T1000 (cell line): ENCODE measurements at regions not wholly inside any gene's neighbourhood (a gene's known extent, or its start where the extent isn't known, plus 50 kb on each side); places are given as distances from the start of the nearest gene placed in this dataset.
"Not testable (repeated sequence)": the region's sequence is repeated elsewhere in the genome, so short reads cannot be mapped to it uniquely, and the experiment has no call there.

Experiments used
- DNase-seq: peaks from one replicate; lab custom pipeline; 2025; ENCODE audit warnings: mixed read lengths; lab: John Stamatoyannopoulos, UW

GRCh38 chr5:66413931-66414330 lies 182.3 kb upstream of the MAST4 start:
- no peak for DNase-seq

GRCh38 chr5:66415208-66415607 lies 181.0 kb upstream of the MAST4 start:
- DNase-seq, result no peak

GRCh38 chr5:66416698-66417097 lies 179.5 kb upstream of the MAST4 start:
- no peak for DNase-seq

DNA sequence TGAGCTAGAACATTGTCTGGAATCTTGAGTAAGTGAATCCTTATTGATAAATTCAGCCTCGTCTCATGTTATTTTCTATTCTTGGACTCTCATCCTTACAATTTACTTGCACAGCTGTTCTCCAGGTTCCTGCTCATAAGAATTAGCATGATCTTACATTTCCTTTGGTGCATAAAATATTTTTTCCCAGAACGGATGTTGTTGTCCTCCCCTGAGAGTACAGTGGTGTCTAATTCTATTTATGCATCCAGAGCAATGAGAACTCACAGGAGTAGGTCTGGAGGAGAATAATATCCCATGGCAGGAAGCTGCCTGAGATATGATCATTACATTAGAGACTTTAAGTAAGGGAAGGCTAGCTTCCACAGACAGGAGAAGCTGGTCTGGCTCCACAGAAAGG lies 178.4 kb upstream of the MAST4 start:
- no peak for DNase-seq

DNA sequence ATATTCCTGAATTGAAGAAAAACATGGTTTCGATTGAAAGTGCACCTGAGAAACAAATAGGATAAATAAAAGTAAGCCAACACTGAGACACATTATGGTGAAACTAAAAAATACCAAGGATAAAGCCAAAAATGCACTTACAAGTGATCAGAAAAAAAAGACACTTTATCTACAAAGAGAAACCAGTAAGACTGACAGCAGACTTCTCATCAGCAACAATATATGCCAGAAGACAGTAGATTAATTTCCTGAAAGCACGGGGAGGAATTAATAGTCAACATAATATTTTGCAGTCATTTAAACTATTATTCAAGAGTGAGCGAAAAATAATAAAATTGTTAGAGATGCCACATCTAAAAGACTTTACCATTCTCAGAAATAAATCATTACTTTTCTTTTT lies 172.7 kb upstream of the MAST4 start:
- no peak for DNase-seq

DNA sequence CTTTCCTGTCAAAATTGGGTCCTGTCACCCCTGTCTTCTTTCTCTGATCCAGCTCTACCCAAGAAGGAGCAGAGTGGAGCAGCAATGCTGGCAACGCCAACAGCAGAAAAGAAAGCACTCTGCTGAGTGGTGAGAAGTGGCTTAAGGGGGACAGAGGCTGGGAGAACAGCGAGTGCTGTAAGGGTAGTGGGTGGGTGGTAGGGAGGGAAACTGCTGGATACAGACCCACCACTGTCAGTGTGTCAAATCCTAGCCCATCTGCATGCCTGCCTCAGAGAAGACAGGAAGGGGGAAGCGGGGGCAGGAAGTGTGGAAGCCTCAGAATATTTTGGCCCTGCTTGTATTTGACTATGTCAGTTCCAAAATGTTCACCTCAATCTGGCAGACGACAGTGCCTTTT lies 170.4 kb upstream of the MAST4 start:
- no peak for DNase-seq

DNA sequence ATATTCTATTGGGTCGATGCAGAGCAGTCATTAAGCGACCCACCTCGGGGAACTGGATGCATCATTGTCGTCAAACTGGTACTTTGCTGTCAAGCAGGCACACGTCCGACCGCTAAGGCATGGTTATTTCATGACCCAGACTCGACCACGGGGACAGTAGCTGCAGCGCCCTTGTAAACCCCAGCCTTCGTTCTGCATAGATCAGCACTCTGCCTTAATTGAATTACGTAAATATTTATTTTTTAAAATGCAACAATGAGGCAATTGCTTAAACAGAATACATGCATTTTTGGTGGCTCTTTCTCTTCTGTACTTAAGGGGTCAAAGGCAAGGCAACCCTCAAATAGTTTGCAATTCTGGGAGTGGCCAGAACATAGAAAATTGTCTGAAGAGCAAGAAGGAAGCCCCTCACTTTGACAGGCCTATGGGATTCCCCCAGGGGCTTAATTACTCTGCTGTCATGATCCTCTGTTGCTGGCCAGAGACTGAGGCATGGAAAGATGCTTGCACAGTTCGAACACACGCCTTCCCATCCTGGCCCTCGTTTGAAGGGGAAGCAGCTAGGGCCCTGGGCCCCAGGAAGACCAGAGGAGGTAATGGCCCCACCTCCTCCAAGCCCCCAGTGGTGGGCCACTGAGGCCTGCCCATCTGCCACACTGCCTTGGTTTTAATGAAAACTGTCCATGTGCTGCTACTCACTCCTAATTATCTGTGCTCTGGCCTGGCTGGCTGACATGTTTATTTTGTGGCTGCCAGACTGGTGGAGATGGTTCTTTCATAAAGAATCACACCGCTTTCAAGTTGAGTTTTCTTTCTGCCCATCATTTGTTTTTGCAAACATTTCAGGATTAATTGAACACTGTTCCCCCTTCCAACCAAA lies 169.7 kb upstream of the MAST4 start:
- DNase-seq, result no peak

DNA sequence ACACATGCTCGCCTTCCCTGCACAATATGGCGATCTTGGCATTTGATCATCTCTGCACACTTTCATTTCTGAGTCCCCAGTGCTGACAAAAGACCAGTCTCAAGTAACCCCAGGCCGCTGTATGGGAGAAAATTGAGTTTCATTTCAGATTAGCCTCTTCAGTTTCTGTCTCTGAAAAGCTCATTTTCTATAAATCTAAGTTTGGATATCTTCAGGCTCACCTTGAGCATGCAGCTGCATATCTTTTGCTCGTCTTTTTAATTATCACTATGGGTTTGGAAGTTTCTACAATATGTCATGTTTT lies 169.1 kb upstream of the MAST4 start:
- DNase-seq, result no peak

GRCh38 chr5:66436721-66437120 lies 159.5 kb upstream of the MAST4 start:
- no peak for DNase-seq

DNA sequence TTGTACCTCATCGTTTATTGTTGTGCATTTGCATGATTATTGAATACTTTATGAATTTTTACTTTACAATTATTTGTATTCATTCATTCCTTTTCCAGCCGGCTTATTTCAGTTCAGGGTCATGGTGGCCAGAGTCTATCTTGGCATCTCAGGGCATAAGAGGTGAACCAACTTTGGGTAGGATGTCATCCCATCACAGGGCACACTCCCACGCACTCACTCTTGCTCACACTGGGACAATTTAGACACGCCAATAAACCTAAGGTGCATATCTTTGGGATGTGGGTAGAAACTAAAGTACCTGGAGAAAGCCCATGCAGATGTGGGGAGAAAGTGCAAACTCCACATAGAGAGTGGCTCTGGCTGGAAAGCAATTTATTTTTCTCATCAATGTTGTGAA lies 158.1 kb upstream of the MAST4 start:
- no peak for DNase-seq

- DNase-seq, result no peak
Measured at GRCh38 chr5:66438696-66439095, 157.5 kb upstream of the MAST4 start.

- no peak for DNase-seq
Measured at GRCh38 chr5:66440202-66440680, 156.0 kb upstream of the MAST4 start.

- DNase-seq, result no peak
Measured at GRCh38 chr5:66441351-66441750, 154.8 kb upstream of the MAST4 start.

DNA sequence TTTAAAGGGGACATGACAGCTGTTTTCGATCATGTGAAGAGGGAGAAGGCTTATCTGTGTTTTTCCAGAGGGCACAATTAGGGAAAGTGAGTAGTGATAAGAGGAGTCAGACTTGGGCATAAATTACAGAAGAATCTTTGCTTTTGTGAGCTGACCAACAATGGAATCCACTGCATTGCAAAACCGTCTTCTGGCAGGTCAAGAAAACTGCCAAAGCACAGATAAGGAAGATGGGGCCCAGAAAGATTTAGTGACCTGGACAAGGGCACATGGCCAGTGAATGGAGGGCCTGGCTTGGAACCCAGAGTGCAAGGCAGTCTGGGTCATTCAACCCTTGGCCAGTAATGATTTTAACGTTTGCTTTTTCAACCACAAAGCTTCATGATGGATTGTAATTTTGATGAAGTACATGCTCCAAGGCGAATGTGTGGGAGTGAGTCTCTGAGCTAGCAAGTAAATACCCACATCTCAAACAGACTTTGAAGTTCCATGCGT lies 153.2 kb upstream of the MAST4 start:
- no peak for DNase-seq

DNA sequence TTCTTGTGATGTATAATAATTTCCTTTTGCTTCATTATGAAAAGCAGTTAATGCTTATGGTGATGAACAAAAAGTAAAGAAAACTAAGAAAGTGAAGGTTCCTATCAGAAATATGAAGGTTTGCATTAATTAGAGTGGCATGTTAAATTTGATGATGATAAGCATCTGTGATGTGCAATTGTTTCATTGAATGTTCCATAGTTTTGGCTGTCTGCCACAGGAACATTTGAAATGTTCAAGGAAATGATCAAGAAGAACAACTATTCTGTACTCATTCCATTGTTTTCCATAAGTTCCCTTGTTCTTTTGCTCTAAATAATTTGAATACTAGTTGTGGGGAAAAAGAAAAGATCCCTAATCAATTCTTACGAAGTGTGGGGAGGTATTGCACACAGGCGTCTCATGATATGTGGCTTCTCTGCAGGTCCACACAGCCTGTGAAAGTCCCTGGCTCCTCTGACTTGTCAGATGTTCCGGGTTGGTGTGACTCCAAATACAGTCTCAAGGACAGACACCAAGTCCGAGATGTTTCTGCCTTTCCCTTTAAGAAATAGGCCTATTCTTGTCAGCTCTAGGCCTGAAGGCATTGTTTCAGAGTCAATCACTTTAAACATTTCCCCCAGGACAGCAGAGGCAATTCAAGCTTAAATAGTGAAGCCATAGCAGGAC lies 152.6 kb upstream of the MAST4 start:
- DNase-seq, result no peak

DNA sequence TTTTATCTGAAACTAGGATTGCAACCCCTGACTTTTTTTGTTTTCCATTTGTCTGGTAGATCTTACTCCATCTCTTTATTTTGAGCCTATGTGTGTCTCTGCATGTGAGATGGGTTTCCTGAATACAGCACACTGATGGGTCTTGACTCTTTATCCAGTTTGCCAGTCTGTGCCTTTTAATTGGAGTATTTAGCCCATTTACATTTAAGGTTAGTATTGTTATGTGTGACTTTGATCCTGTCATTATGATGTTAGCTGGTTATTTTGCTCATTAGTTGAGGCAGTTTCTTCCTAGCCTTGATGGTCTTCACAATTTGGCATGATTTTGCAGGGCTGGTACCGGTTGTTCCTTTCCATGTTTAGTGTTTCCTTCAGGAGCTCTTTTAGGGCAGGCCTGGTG lies 148.1 kb upstream of the MAST4 start:
- not testable (repeated sequence) for DNase-seq

DNA sequence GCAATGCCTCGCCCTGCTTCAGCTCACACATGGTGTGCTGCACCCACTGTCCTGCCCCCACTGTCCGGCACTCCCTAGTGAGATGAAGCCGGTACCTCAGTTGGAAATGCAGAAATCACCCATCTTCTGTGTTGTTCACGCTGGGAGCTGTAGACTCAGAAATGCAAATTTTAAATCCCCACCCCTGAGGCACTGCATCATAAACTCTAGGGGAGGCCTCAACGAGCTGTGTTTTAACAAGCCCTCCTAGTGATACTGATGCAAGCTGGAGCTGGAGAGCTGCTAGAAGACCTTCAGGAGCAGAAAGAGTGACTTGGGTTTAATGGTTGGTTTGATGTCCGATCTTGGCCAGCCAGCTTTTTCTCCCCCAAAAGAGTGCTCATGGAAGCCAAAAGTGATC lies 146.0 kb upstream of the MAST4 start:
- no peak for DNase-seq

DNA sequence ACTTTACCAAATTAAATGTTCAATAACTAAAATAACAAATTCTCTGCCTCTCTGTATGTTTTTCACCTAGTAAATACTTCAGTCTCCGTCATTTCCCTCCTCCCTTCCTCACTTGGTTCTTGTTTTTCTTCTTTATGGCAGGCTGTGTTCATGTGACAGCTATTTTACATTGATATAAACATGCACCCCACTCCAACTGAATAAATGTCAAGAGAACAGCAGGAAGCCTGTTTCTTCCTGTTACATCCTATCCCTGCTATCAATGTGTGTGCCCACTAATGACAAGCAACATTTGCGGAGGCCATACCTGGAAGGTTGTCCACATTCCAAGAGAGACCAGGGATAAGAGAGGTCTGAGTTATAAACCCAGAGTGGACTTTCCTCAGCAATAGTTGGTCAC lies 145.2 kb upstream of the MAST4 start:
- DNase-seq, result no peak

GRCh38 chr5:66452109-66452508 lies 144.1 kb upstream of the MAST4 start:
- no peak for DNase-seq

GRCh38 chr5:66454186-66455078 lies 141.8 kb upstream of the MAST4 start:
- no peak for DNase-seq

- no peak for DNase-seq
Measured at GRCh38 chr5:66459728-66460127, 136.5 kb upstream of the MAST4 start.

GRCh38 chr5:66467564-66467963 lies 128.6 kb upstream of the MAST4 start:
- DNase-seq, result no peak
